DOHH2 (cell line): ENCODE measurements at regions not wholly inside any gene's neighbourhood (a gene's known extent, or its start where the extent isn't known, plus 50 kb on each side); places are given as distances from the start of the nearest gene placed in this dataset.

Experiments used
- H3F3A ChIP-seq: fragments of 200-600 bp; sonication (generic), shearing (Covaris generic); 2 replicates; pipeline ENCODE4 v1.6.0; 2016; ENCODE audit warnings: antibody characterized with exemption, mild to moderate bottlenecking; ENCODE audit not compliant: control insufficient read depth, insufficient read depth
- H3K27ac ChIP-seq: fragments of 200-600 bp; sonication (generic); 2 replicates; pipeline ENCODE4 v1.5.1; 2014; ENCODE audit warnings: low read depth, mild to moderate bottlenecking, low read length, moderate library complexity
- H3K27me3 ChIP-seq: fragments of 200-600 bp; sonication (generic); 2 replicates; pipeline ENCODE4 v1.6.1; 2014; ENCODE audit warnings: mild to moderate bottlenecking, low read length, mixed read lengths; ENCODE audit not compliant: control insufficient read depth
- H3K36me3 ChIP-seq: fragments of 200-600 bp; sonication (generic); 2 replicates; pipeline ENCODE4 v1.6.1; 2014; ENCODE audit warnings: mild to moderate bottlenecking, low read length, moderate library complexity, mixed read lengths; ENCODE audit not compliant: control insufficient read depth
- H3K4me1 ChIP-seq: fragments of 200-600 bp; sonication (generic); 2 replicates; pipeline ENCODE4 v1.6.1; 2014; ENCODE audit warnings: mild to moderate bottlenecking, low read length, mixed read lengths; ENCODE audit not compliant: control insufficient read depth
- H3K4me2 ChIP-seq: fragments of 200-600 bp; sonication (generic); 2 replicates; pipeline ENCODE4 v1.6.0; 2014; ENCODE audit warnings: mild to moderate bottlenecking, low read length, moderate library complexity
- H3K4me3 ChIP-seq: fragments of 200-600 bp; sonication (generic); 2 replicates; pipeline ENCODE4 v1.5.1; 2014; ENCODE audit warnings: mild to moderate bottlenecking, low read length, mixed read lengths
- H3K79me2 ChIP-seq: fragments of 200-600 bp; sonication (generic); 2 replicates; pipeline ENCODE4 v1.6.1; 2014; ENCODE audit warnings: mild to moderate bottlenecking, low read length, mixed read lengths; ENCODE audit not compliant: control insufficient read depth
- H3K9me2 ChIP-seq: fragments of 200-600 bp; sonication (generic); replicated peaks from 2 replicates; pipeline ENCODE4 v1.6.1; 2014; ENCODE audit warnings: mild to moderate bottlenecking, low read length, mixed read lengths; ENCODE audit not compliant: control insufficient read depth
- H3K9me3 ChIP-seq: fragments of 200-600 bp; sonication (generic); 2 replicates; pipeline ENCODE4 v1.6.1; 2014; ENCODE audit warnings: antibody characterized with exemption, low read length, mixed read lengths; ENCODE audit not compliant: control insufficient read depth, insufficient read depth
- H4K20me1 ChIP-seq: fragments of 200-600 bp; sonication (generic); 2 replicates; pipeline ENCODE4 v1.6.0; 2014; ENCODE audit warnings: low read depth, mild to moderate bottlenecking, antibody characterized with exemption, low read length, moderate library complexity; ENCODE audit not compliant: control insufficient read depth, insufficient read depth
- EZH2phosphoT487 ChIP-seq: fragments of 200-600 bp; sonication (generic); IDR thresholded peaks from 2 replicates; pipeline ENCODE4 v1.6.1; 2017; ENCODE audit warnings: borderline replicate concordance, mild to moderate bottlenecking, antibody characterized with exemption, low read length, moderate library complexity, mixed read lengths
- TF ChIP-seq, protein P1 (sequence below): fragments of 200-600 bp; sonication (generic); IDR thresholded peaks from one replicate; pipeline ENCODE4 v1.5.1; 2014; ENCODE audit warnings: antibody characterized with exemption, mild to moderate bottlenecking, low read depth, low read length; ENCODE audit not compliant: poor library complexity, severe bottlenecking

DNA sequence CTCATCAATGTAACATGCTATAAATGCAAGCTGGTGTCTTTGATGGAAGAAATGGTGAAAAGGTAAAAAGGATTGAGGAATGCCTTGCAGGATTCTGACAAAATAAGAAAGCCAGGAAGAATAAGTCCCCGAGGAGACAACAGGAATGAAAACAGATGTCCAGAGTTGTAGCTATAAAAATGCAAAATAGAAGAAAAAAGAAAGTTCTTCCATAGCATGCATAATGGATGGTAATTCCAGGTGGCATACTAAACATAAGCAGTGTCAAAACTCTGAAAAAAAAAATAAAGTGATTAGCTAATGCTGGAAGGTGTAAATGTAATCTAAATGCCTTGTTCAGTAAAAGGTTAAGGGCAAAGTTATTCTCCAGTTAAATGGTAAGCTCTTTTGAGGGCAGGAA lies 225.9 kb upstream of the CHST9 start:
- Histone ChIP-seq H3K27ac (no peak overlapping the region), H3K36me3 (no peaks in the 10 kb centered on the region)
- TF ChIP-seq EZH2phosphoT487 = no peak
- TF ChIP-seq, protein P1, sequence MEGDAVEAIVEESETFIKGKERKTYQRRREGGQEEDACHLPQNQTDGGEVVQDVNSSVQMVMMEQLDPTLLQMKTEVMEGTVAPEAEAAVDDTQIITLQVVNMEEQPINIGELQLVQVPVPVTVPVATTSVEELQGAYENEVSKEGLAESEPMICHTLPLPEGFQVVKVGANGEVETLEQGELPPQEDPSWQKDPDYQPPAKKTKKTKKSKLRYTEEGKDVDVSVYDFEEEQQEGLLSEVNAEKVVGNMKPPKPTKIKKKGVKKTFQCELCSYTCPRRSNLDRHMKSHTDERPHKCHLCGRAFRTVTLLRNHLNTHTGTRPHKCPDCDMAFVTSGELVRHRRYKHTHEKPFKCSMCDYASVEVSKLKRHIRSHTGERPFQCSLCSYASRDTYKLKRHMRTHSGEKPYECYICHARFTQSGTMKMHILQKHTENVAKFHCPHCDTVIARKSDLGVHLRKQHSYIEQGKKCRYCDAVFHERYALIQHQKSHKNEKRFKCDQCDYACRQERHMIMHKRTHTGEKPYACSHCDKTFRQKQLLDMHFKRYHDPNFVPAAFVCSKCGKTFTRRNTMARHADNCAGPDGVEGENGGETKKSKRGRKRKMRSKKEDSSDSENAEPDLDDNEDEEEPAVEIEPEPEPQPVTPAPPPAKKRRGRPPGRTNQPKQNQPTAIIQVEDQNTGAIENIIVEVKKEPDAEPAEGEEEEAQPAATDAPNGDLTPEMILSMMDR = no peak

DNA sequence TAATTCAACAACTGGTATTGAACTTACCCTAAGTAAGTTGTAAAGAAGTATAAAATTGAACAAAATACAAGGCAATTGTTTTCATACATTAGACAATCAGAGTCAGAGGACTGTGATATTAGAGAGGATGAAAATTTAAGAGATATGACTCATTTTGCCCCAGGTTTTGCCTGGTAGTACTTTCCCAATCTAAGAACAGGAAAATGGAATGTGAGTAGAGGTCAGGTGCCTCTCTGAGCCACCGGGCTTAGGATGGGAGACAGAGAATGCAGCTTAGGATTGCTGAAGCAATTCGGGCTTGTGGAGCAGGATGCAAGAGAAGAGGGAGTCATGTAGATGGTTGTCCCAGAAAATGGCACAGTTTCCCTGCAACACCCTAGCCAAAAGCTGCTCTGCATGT lies 219.7 kb upstream of the CHST9 start:
- H3K9me2 ChIP-seq = no peaks in the 10 kb centered on the region
- H3K27me3 ChIP-seq = no peaks in the 10 kb centered on the region
- H3K79me2 ChIP-seq = no peaks in the 10 kb centered on the region
- no peaks in the 10 kb centered on the region for H4K20me1 ChIP-seq
- no peak overlapping the region for H3K4me2 ChIP-seq
- H3K27ac ChIP-seq = no peak overlapping the region
- H3K4me1 ChIP-seq = no peaks in the 10 kb centered on the region
- H3K4me3 ChIP-seq = no peak overlapping the region
- TF ChIP-seq, protein P1 = no peak
- no peaks in the 10 kb centered on the region for H3F3A ChIP-seq
- H3K36me3 ChIP-seq = no peaks in the 10 kb centered on the region
- no peaks in the 10 kb centered on the region for H3K9me3 ChIP-seq

More for the DNA sequence above, 225.9 kb upstream of the CHST9 start:
- H4K20me1 ChIP-seq = no peaks in the 10 kb centered on the region
- no peaks in the 10 kb centered on the region for H3K9me2 ChIP-seq
- no peaks in the 10 kb centered on the region for H3K9me3 ChIP-seq
- no peaks in the 10 kb centered on the region for H3K27me3 ChIP-seq
- H3K4me1 ChIP-seq = no peaks in the 10 kb centered on the region
- H3K4me2 ChIP-seq = no peak overlapping the region
- no peaks in the 10 kb centered on the region for H3F3A ChIP-seq
- no peaks in the 10 kb centered on the region for H3K79me2 ChIP-seq
- H3K4me3 ChIP-seq = no peak overlapping the region

DNA sequence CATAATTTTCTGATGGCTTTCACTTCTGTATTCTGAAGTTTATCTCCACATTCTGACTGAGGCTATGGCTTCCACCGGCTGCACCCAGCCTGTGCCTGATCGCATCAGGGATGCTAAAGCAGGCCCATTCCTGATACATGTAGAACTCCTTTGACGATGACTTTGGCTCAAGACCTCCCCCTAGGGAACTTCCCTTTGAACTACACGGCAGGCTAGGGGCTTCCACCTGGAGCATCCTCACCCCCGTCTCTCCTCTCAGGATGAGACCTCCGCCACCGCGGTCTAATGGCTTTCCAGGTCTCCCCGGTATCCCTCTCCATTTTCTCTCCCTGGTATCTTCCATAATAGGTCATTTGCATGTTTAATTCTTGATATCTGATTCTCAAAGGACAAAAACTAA lies 214.9 kb upstream of the CHST9 start:
- no peaks in the 10 kb centered on the region for H3F3A ChIP-seq
- no peaks in the 10 kb centered on the region for H3K79me2 ChIP-seq
- no peaks in the 10 kb centered on the region for H3K36me3 ChIP-seq
- no peaks in the 10 kb centered on the region for H4K20me1 ChIP-seq
- H3K9me3 ChIP-seq = no peaks in the 10 kb centered on the region
- H3K27ac ChIP-seq = no peak overlapping the region
- H3K9me2 ChIP-seq = no peaks in the 10 kb centered on the region
- TF ChIP-seq, protein P1 = peak; percentile 14
- TF ChIP-seq EZH2phosphoT487 = no peak
- no peaks in the 10 kb centered on the region for H3K4me1 ChIP-seq
- H3K4me3 ChIP-seq = no peak overlapping the region
- no peak overlapping the region for H3K4me2 ChIP-seq
- no peaks in the 10 kb centered on the region for H3K27me3 ChIP-seq

DNA sequence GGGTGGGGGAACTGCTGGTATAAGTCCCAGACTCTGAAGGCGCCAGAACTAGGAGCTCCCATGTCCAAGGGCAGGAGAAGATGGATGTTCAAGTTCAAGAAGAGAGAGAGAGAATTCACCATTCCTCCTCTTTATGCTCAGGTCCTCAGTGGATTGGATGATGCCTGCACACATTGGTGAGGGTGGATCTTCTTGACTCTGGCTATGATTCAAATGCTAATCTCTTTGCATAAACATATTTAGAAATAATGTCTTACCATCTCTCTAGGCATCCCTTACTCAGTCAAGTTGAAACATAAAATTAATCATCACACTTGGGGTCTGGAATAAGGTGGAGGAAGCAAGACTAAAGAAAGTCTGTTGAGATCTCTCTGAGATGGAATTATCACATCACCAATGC lies 210.6 kb upstream of the CHST9 start:
- no peaks in the 10 kb centered on the region for H3K9me2 ChIP-seq
- H3K4me3 ChIP-seq = no peak overlapping the region
- TF ChIP-seq, protein P1 = no peak
- TF ChIP-seq EZH2phosphoT487 = no peak
- H3K36me3 ChIP-seq = no peaks in the 10 kb centered on the region
- no peaks in the 10 kb centered on the region for H3K9me3 ChIP-seq
- H3K4me1 ChIP-seq = no peaks in the 10 kb centered on the region
- H3K27me3 ChIP-seq = no peaks in the 10 kb centered on the region
- H3K27ac ChIP-seq = no peak overlapping the region
- H3F3A ChIP-seq = no peaks in the 10 kb centered on the region
- H3K4me2 ChIP-seq = no peak overlapping the region
- no peaks in the 10 kb centered on the region for H4K20me1 ChIP-seq
- H3K79me2 ChIP-seq = no peaks in the 10 kb centered on the region
